ENCODE measurements at regions not wholly inside any gene's neighbourhood (a gene's known extent, or its start where the extent isn't known, plus 50 kb on each side); places are given as distances from the start of the nearest gene placed in this dataset.

GRCh38 chr19:28074773-28075172, 1138.2 kb downstream of the UQCRFS1 start (continued):
- no peak for TF ChIP-seq PRDM15 (CRISPR knock-in tag; IDR thresholded peaks at IDR 0.05)
- TF ChIP-seq POU2F2 (IDR thresholded peaks at IDR 0.05; ENCODE audit: borderline replicate concordance, low read depth, low read length), result no peak
- TF ChIP-seq NRF1 (conservative IDR thresholded peaks at IDR 0.05; ENCODE audit: low read depth, low read length), result no peak
- no peak for TF ChIP-seq ESRRA (IDR thresholded peaks at IDR 0.05; ENCODE audit: low read length)
- TF ChIP-seq MTA2 (IDR thresholded peaks at IDR 0.05; ENCODE audit: low read depth), result no peak
- 0 out of 2 replicates have a peak, but pooled peaks have one; percentile 12 for TF ChIP-seq RAD21 (IDR thresholded peaks at IDR 0.05; ENCODE audit: insufficient read depth, low read depth, low read length)
- no peak for TF ChIP-seq STAT3 (IDR thresholded peaks at IDR 0.05; ENCODE audit: low read depth, low read length)

GRCh38 chr19:28067882-28068281, 1145.1 kb downstream of the UQCRFS1 start:
- CTCF ChIA-PET, result interaction anchor here (0.8 kb wide), 2 partner anchors 41 to 79 kb away, joined by 3 read pairs; no protein-coding TSS in a partner anchor
- peaks cover 4% of the 10 kb centered on the region for H3K4me1 ChIP-seq (ENCODE audit: control insufficient read depth, insufficient read depth, low read length)
- 0% methylated on average over 2 of the region's 2 CpGs for WGBS (ENCODE audit: insufficient coverage, insufficient replicate concordance, low lambda C conversion rate, missing lambda C conversion rate)
- TF ChIP-seq PBX3 (IDR thresholded peaks at IDR 0.05; ENCODE audit: insufficient replicate concordance, low read depth, low read length), result peak; percentile 89
- TF ChIP-seq ZBED1 (IDR thresholded peaks at IDR 0.05; ENCODE audit: borderline replicate concordance), result peak; percentile 44; the same call in 1 of the 2 replicates
- TF ChIP-seq RAD51 (IDR thresholded peaks at IDR 0.05), result no peak
- no peak for TF ChIP-seq IKZF1 (conservative IDR thresholded peaks at IDR 0.05)
- TF ChIP-seq EP300 (IDR thresholded peaks at IDR 0.05; ENCODE audit: borderline replicate concordance in 1 of 2, control insufficient read depth in 1 of 2, low read depth in 2 of 2, low read length in 2 of 2), result 0 out of 4 replicates have a peak, but pooled peaks of 1 of the 2 experiments have one; percentile 44
- no peak for TF ChIP-seq SUZ12 (IDR thresholded peaks at IDR 0.05; ENCODE audit: unreplicated experiment)
- TF ChIP-seq RCOR1 (conservative IDR thresholded peaks at IDR 0.05; ENCODE audit: low read depth, low read length), result no peak
- peak; percentile 23; the same call in 1 of the 2 replicates for TF ChIP-seq ATF7 (IDR thresholded peaks at IDR 0.05; ENCODE audit: low read depth)
- TF ChIP-seq JUNB (IDR thresholded peaks at IDR 0.05), result peak; percentile 62
- peak in 1 of 2 experiments; percentile 27; a peak in 1 of 4 replicates for TF ChIP-seq IKZF2 (IDR thresholded peaks at IDR 0.05)
- peak; percentile 92 for TF ChIP-seq TCF12 (IDR thresholded peaks at IDR 0.05; ENCODE audit: low read depth, low read length)
- TF ChIP-seq ZNF24 (IDR thresholded peaks at IDR 0.05), result no peak

More at GRCh38 chr19:28067882-28068281, 1145.1 kb downstream of the UQCRFS1 start:
- Histone ChIP-seq H3K27me3 (replicated peaks in 1 of 2; ENCODE audit: control insufficient read depth in 2 of 2, insufficient read depth in 2 of 2, low read length in 1 of 2) (no peaks in the 10 kb centered on the region), H3K9me3 (replicated peaks; ENCODE audit: control insufficient read depth, insufficient read depth, low read length) (peaks cover 3% of the 10 kb centered on the region; the same call in 2 of the 3 replicates), H3K4me2 (ENCODE audit: control insufficient read depth, insufficient read depth) (no peak overlapping the region), H3K9ac (ENCODE audit: control insufficient read depth, insufficient read depth, low read length) (no peak overlapping the region), H3K27ac (ENCODE audit: control insufficient read depth, insufficient read depth) (peak overlapping the region; percentile 78), H4K20me1 (ENCODE audit: control insufficient read depth, insufficient read depth) (no peaks in the 10 kb centered on the region), H2AFZ (ENCODE audit: control insufficient read depth, low read depth, low read length) (no peak overlapping the region), H3K4me3 (no peak overlapping the region), H3K36me3 (ENCODE audit: control insufficient read depth in 2 of 2, insufficient read depth in 2 of 2, low read length in 1 of 2) (no peaks in the 10 kb centered on the region), H3K79me2 (ENCODE audit: control insufficient read depth, insufficient read depth, low read length) (no peaks in the 10 kb centered on the region)
- POLR2A ChIA-PET, result interaction anchor here (0.7 to 1.0 kb wide), 4 partner anchors 59 to 74 kb away, joined by 3 to 4 read pairs (median 4); no protein-coding TSS in a partner anchor
- in situ Hi-C loops (cut with MboI), result no loop called here
- RAD21 ChIA-PET (ENCODE audit: unreplicated experiment), result interaction anchor here (0.6 to 1.9 kb wide), 22 partner anchors 8 to 401 kb away, joined by 3 to 12 read pairs (median 3); no protein-coding TSS in a partner anchor
- ATAC-seq (peak; percentile 73), DNase-seq (ENCODE audit: low read depth, low spot score) (peak; percentile 68), FAIRE-seq (no peak)
- intact Hi-C loops (cut with micrococcal nuclease; ENCODE audit: unreplicated experiment), result no loop called here
- no TSS peak for BruUV-seq (replicated peaks)
- SMC1A ChIA-PET (ENCODE audit: uncharacterized antibody, unreplicated experiment), result interaction anchor here (0.7 to 7.0 kb wide), 10 partner anchors 9 to 94 kb away, joined by 3 to 65 read pairs (median 4); no protein-coding TSS in a partner anchor
